Vagina (tissue), 2 donors: ENCODE measurements at regions not wholly inside any gene's neighbourhood (a gene's known extent, or its start where the extent isn't known, plus 50 kb on each side); places are given as distances from the start of the nearest gene placed in this dataset.

ENCODE experiments used
- DNase-seq, 2 donors: peaks; one replicate each; pipeline ENCODE4 v3.0.0-alpha.2; 2017; ENCODE audit errors: extremely low spot score in 2 of 2
- H3K27ac ChIP-seq: fragments of 200-600 bp; sonication (generic); one replicate; pipeline ENCODE4 v1.5.1; 2019
- H3K27me3 ChIP-seq: fragments of 200-600 bp; sonication (generic); one replicate; pipeline ENCODE4 v1.5.1; 2019
- H3K36me3 ChIP-seq, 2 donors: fragments of 200-600 bp; sonication (generic); one replicate each; pipeline ENCODE4 v1.5.1; 2017 to 2019
- H3K4me1 ChIP-seq: fragments of 200-600 bp; sonication (generic); one replicate; pipeline ENCODE4 v1.5.1; 2019
- H3K4me3 ChIP-seq, 2 donors: fragments of 200-600 bp; sonication (generic); 1 replicate in 1 of 2; 2 replicates in 1 of 2; pipeline ENCODE4 v1.5.1; 2016 to 2019
- H3K9me3 ChIP-seq: fragments of 200-600 bp; sonication (generic); one replicate; pipeline ENCODE4 v1.5.1; 2019
- POLR2A ChIP-seq, 2 donors: fragments of 450-650 bp; IDR thresholded peaks; one replicate each; pipeline ENCODE4 v1.6.1; 2017; ENCODE audit warnings: antibody characterized with exemption in 2 of 2, mild to moderate bottlenecking in 2 of 2, moderate library complexity in 2 of 2
- POLR2AphosphoS5 ChIP-seq, 2 donors: sonication (generic); formaldehyde crosslinking; IDR thresholded peaks; one replicate each; pipeline ENCODE4 v1.9.0; 2017; ENCODE audit warnings: antibody characterized with exemption in 2 of 2, mild to moderate bottlenecking in 2 of 2, low read depth in 1 of 2; ENCODE audit not compliant: insufficient read depth in 1 of 2
- intact Hi-C: fragments of 100-400 bp; cut with DNase I; formaldehyde crosslinking; loops from one replicate; pipeline ENCODE4 v1.15.1; 2023
- TF ChIP-seq, protein P1 (sequence below), 3 experiments: fragments of 450-650 bp in 2 of 3; fragments of 200-600 bp in 1 of 3; sonication (generic) in 1 of 3; IDR thresholded peaks; one replicate each; pipeline ENCODE4 v1.5.1; 2017 to 2019; ENCODE audit warnings: antibody characterized with exemption in 3 of 3, mild to moderate bottlenecking in 2 of 3, moderate library complexity in 2 of 3

DNA sequence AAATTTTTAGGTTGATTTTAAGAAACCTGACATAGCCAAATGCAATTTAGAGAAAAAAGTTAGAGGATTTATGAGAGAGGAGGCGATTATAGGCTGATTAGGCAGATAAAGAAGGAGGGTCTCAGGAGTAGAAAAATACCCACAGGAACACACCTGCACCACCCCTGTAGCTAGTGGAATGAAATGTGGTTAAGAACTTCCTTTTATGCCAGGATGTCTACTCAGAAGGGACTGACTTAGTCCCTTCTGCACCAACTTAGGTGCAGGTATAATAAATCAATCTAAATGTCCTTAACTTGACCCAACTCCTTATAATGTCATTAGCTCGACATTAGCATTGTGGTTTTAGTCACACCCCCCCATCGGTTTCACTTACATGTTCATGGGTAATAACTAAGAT is 1274.5 kb upstream of the TMEFF2 start:
- TF ChIP-seq POLR2AphosphoS5 (IDR thresholded peaks at IDR 0.05; ENCODE audit: insufficient read depth in 1 of 2, low read depth in 1 of 2), result no peak
- TF ChIP-seq POLR2A (IDR thresholded peaks at IDR 0.05), result no peak
- TF ChIP-seq, protein P1, sequence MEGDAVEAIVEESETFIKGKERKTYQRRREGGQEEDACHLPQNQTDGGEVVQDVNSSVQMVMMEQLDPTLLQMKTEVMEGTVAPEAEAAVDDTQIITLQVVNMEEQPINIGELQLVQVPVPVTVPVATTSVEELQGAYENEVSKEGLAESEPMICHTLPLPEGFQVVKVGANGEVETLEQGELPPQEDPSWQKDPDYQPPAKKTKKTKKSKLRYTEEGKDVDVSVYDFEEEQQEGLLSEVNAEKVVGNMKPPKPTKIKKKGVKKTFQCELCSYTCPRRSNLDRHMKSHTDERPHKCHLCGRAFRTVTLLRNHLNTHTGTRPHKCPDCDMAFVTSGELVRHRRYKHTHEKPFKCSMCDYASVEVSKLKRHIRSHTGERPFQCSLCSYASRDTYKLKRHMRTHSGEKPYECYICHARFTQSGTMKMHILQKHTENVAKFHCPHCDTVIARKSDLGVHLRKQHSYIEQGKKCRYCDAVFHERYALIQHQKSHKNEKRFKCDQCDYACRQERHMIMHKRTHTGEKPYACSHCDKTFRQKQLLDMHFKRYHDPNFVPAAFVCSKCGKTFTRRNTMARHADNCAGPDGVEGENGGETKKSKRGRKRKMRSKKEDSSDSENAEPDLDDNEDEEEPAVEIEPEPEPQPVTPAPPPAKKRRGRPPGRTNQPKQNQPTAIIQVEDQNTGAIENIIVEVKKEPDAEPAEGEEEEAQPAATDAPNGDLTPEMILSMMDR (IDR thresholded peaks at IDR 0.05), result no peak
- no peaks in the 10 kb centered on the region for H3K36me3 ChIP-seq
- H3K27me3 ChIP-seq, result no peaks in the 10 kb centered on the region
- no peak overlapping the region for H3K4me3 ChIP-seq
- H3K27ac ChIP-seq, result no peak overlapping the region
- H3K4me1 ChIP-seq, result no peaks in the 10 kb centered on the region
- no peak for DNase-seq
- intact Hi-C loops, result no loop called here
- no peaks in the 10 kb centered on the region for H3K9me3 ChIP-seq

DNA sequence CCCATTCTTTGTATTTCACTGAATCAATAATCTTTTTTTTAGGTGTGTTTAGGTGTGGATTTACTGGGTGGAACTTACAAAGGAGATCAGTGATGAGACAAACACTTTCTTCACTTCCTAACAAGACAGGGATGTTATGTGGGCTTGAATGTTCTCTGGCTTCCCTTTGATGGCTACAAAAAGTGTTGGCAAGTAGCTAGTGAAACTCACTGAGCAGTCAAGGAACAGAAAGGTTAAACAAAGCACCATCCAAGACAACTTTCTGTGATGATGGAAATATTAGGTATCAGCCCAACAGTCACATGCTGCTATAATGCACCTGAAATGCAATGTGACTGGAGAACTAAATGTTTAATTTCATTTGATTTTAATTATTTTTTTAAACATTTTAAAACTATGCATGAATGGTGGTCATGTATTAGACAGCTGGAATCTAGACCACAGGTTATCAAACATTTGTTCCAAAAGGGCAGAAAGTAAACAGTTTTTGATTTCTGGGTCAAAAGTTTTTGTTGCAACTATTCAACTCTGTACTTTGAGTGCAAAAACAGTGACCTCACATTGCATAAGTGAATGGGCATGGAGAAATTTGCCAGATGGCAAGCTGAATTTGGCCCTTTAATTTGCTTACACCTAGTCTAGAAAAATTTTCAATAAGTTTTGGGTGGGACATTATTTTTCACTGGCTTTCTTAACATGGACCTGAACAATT is 1272.7 kb upstream of the TMEFF2 start:
- Histone ChIP-seq H3K4me1 (no peaks in the 10 kb centered on the region), H3K27ac (no peak overlapping the region), H3K9me3 (no peaks in the 10 kb centered on the region), H3K36me3 (no peaks in the 10 kb centered on the region), H3K27me3 (no peaks in the 10 kb centered on the region), H3K4me3 (no peak overlapping the region)
- intact Hi-C loops, result no loop called here
- no peak for DNase-seq
- TF ChIP-seq POLR2A (IDR thresholded peaks at IDR 0.05), result no peak
- TF ChIP-seq, protein P1 (IDR thresholded peaks at IDR 0.05), result no peak
- no peak for TF ChIP-seq POLR2AphosphoS5 (IDR thresholded peaks at IDR 0.05; ENCODE audit: insufficient read depth in 1 of 2, low read depth in 1 of 2)

DNA sequence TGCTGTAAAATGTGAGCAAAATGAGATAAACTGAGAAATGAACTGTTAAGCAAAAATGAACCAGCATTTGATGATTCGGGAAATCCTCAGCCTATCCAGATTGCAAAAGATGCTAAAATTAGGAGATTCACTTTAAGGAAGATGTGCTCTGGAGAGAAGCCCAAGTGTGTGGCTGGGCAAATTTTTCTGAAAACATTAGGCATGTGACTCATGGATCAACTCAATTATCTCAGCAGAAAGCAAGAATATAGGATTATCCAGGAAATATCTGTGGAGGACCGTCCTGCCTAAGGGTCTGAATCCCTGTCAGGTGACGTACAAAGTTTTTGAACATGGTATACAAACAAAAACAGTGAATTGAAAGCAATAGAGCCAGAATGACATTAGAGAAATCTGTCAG is 1268.3 kb upstream of the TMEFF2 start:
- Histone ChIP-seq H3K27ac (no peak overlapping the region), H3K9me3 (no peaks in the 10 kb centered on the region), H3K36me3 (no peaks in the 10 kb centered on the region), H3K27me3 (no peaks in the 10 kb centered on the region), H3K4me1 (no peaks in the 10 kb centered on the region), H3K4me3 (no peak overlapping the region)
- TF ChIP-seq POLR2A (IDR thresholded peaks at IDR 0.05) (no peak), POLR2AphosphoS5 (IDR thresholded peaks at IDR 0.05; ENCODE audit: insufficient read depth in 1 of 2, low read depth in 1 of 2) (no peak)
- TF ChIP-seq, protein P1 (IDR thresholded peaks at IDR 0.05), result no peak
- intact Hi-C loops, result no loop called here
- no peak for DNase-seq

DNA sequence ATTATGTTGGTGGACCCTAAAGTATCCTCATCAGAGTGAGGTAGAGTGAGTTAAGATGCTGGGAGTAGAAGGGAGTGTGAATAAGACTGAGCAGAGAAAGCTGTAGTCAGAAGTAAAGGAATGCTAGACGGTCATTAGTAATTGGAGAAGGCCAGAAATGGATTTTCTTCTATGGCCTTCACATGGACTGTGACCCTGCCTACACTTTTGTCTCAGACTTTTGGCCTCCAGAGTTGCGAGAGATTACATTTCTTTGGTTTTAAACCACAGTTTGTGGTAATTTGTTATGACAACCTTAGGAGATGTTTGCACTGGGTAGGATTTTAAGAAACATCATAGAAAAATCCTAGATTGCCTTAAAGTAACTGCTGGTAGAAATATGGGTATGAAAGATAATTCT is 1267.7 kb upstream of the TMEFF2 start:
- TF ChIP-seq POLR2A (IDR thresholded peaks at IDR 0.05) (no peak), POLR2AphosphoS5 (IDR thresholded peaks at IDR 0.05; ENCODE audit: insufficient read depth in 1 of 2, low read depth in 1 of 2) (no peak)
- TF ChIP-seq, protein P1 (IDR thresholded peaks at IDR 0.05), result no peak
- intact Hi-C loops, result no loop called here
- Histone ChIP-seq H3K4me1 (no peaks in the 10 kb centered on the region), H3K27me3 (no peaks in the 10 kb centered on the region), H3K36me3 (no peaks in the 10 kb centered on the region), H3K4me3 (no peak overlapping the region), H3K27ac (no peak overlapping the region), H3K9me3 (no peaks in the 10 kb centered on the region)
- no peak for DNase-seq

DNA sequence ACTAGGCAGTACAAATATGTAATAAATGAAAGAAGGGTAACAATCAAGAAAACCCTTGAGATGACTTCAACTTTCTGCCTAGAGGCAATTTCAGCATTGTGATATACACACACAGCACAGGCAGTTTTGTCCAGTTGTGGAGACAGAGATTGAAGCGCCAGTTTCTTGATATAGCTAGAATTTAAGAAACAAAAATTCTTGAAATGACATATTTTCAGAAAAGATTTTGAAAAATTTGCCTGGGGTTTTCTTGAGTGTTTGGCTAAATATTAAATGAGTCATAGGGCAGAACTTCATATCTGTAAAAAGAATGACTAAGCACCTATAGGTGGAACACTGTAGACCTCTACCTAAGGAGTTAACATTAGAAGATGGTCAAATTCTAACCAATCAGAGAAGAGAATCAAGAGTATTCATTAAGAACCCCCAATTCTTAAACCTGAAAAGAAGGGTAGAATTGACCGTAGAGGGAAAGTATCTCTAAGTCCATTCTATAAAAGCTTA is 1266.8 kb upstream of the TMEFF2 start:
- no peaks in the 10 kb centered on the region for H3K27me3 ChIP-seq
- intact Hi-C loops, result no loop called here
- no peaks in the 10 kb centered on the region for H3K9me3 ChIP-seq
- no peak overlapping the region for H3K27ac ChIP-seq
- no peak overlapping the region for H3K4me3 ChIP-seq
- no peak for DNase-seq
- H3K36me3 ChIP-seq, result no peaks in the 10 kb centered on the region
- H3K4me1 ChIP-seq, result no peaks in the 10 kb centered on the region
- no peak for TF ChIP-seq POLR2AphosphoS5 (IDR thresholded peaks at IDR 0.05; ENCODE audit: insufficient read depth in 1 of 2, low read depth in 1 of 2)
- TF ChIP-seq, protein P1 (IDR thresholded peaks at IDR 0.05), result no peak
- no peak for TF ChIP-seq POLR2A (IDR thresholded peaks at IDR 0.05)
